BLaER1 treated with 17β-estradiol and CSF1 and Interleukin-3, amounts not matched to agents 10 nM and 100 nM (cell line): ENCODE measurements at regions not wholly inside any gene's neighbourhood (a gene's known extent, or its start where the extent isn't known, plus 50 kb on each side); places are given as distances from the start of the nearest gene placed in this dataset.
"Not testable (repeated sequence)": the region's sequence is repeated elsewhere in the genome, so short reads cannot be mapped to it uniquely, and the experiment has no call there.

Experiments used
- H3K27ac ChIP-seq, 11 experiments: shearing (Covaris generic); formaldehyde crosslinking; 2 replicates each; pipeline ENCODE4 v1.8.1; 2022
- H3K27me3 ChIP-seq, 11 experiments: shearing (Covaris generic); formaldehyde crosslinking; 2 replicates each; pipeline ENCODE4 v1.8.1; 2022
- H3K36me3 ChIP-seq, 11 experiments: shearing (Covaris generic); formaldehyde crosslinking; 2 replicates each; pipeline ENCODE4 v1.8.1; 2022
- H3K4me1 ChIP-seq, 10 experiments: shearing (Covaris generic); formaldehyde crosslinking; 2 replicates each; pipeline ENCODE4 v1.8.1; 2022
- H3K4me2 ChIP-seq, 11 experiments: shearing (Covaris generic); formaldehyde crosslinking; 2 replicates each; pipeline ENCODE4 v1.8.1; 2022
- H3K4me3 ChIP-seq, 10 experiments: shearing (Covaris generic); formaldehyde crosslinking; 2 replicates each; pipeline ENCODE4 v1.8.1; 2022
- H3K9ac ChIP-seq, 11 experiments: shearing (Covaris generic); formaldehyde crosslinking; 2 replicates each; pipeline ENCODE4 v1.8.1; 2022
- H3K9me3 ChIP-seq, 11 experiments: shearing (Covaris generic); formaldehyde crosslinking; replicated peaks in 1 of 11; 2 replicates each; pipeline ENCODE4 v1.8.1; 2022
- H4K20me1 ChIP-seq, 11 experiments: shearing (Covaris generic); formaldehyde crosslinking; 2 replicates each; pipeline ENCODE4 v1.8.1; 2022
- Cebpa-rat ChIP-seq, 11 experiments: shearing (Covaris generic); IDR thresholded peaks; 2 replicates each; pipeline ENCODE4 v1.8.1; 2022

- H3K4me1 ChIP-seq = peaks cover 8 to 19% (median 14%) of the 10 kb centered on the region in 10 experiments
- H3K36me3 ChIP-seq = no peaks in the 10 kb centered on the region
- TF ChIP-seq Cebpa-rat (IDR thresholded peaks at IDR 0.05) = no peak
- H3K27me3 ChIP-seq = no peaks in the 10 kb centered on the region
- no peak overlapping the region for H3K4me2 ChIP-seq
- H3K9me3 ChIP-seq = 0 out of 22 replicates have a peak, but pooled peaks cover 0 to 3% (median 0%) of the 10 kb centered on the region in 11 experiments
- no peak overlapping the region for H3K9ac ChIP-seq
- H3K4me3 ChIP-seq = no peak overlapping the region
- no peak overlapping the region for H3K27ac ChIP-seq
- H4K20me1 ChIP-seq = no peaks in the 10 kb centered on the region
Measured at GRCh38 chr3:35291471-35292236, 347.7 kb upstream of the ARPP21 start.

GRCh38 chr3:35292568-35292967 is 346.8 kb upstream of the ARPP21 start:
- Histone ChIP-seq H3K9ac (no peak overlapping the region), H3K9me3 (0 out of 22 replicates have a peak, but pooled peaks cover 0 to 3% (median 0%) of the 10 kb centered on the region in 11 experiments)

GRCh38 chr3:35295906-35296305 is 343.4 kb upstream of the ARPP21 start:
- H3K27me3 ChIP-seq = no peaks in the 10 kb centered on the region
- H3K36me3 ChIP-seq = no peaks in the 10 kb centered on the region
- H3K4me3 ChIP-seq = no peak overlapping the region
- H3K9me3 ChIP-seq = peaks cover 0 to 6% (median 0%) of the 10 kb centered on the region in 11 experiments; a peak in 2 of 22 replicates
- no peak for TF ChIP-seq Cebpa-rat (IDR thresholded peaks at IDR 0.05)
- H3K9ac ChIP-seq = peak overlapping the region in 4 of 11 experiments; percentile 2 to 48 (median 38); a peak in 3 of 22 replicates
- peaks cover 17 to 34% (median 29%) of the 10 kb centered on the region in 10 experiments for H3K4me1 ChIP-seq
- peak overlapping the region in 10 of 11 experiments; percentile 39 to 65 (median 58); a peak in 17 of 22 replicates for H3K4me2 ChIP-seq
- H4K20me1 ChIP-seq = no peaks in the 10 kb centered on the region
- peak overlapping the region in 7 of 11 experiments; percentile 23 to 78 (median 75); a peak in 13 of 22 replicates for H3K27ac ChIP-seq

More at GRCh38 chr3:35292568-35292967, 346.8 kb upstream of the ARPP21 start:
- H3K27me3 ChIP-seq = no peaks in the 10 kb centered on the region
- no peak overlapping the region for H3K27ac ChIP-seq
- H3K36me3 ChIP-seq = no peaks in the 10 kb centered on the region
- no peaks in the 10 kb centered on the region for H4K20me1 ChIP-seq
- peaks cover 15 to 28% (median 23%) of the 10 kb centered on the region in 10 experiments for H3K4me1 ChIP-seq
- no peak overlapping the region for H3K4me3 ChIP-seq
- TF ChIP-seq Cebpa-rat (IDR thresholded peaks at IDR 0.05) = no peak
- H3K4me2 ChIP-seq = no peak overlapping the region

- Histone ChIP-seq H3K9me3 (peaks cover 0 to 6% (median 0%) of the 10 kb centered on the region in 11 experiments; a peak in 2 of 22 replicates), H3K36me3 (no peaks in the 10 kb centered on the region), H3K4me2 (peak overlapping the region; percentile 4 to 65 (median 57); a peak in 20 of 22 replicates), H3K27me3 (no peaks in the 10 kb centered on the region), H3K27ac (peak overlapping the region in 7 of 11 experiments; percentile 23 to 78 (median 75); a peak in 11 of 22 replicates), H4K20me1 (no peaks in the 10 kb centered on the region), H3K4me3 (no peak overlapping the region), H3K4me1 (peaks cover 17 to 34% (median 29%) of the 10 kb centered on the region in 10 experiments), H3K9ac (peak overlapping the region in 2 of 11 experiments; percentile 32 to 45; a peak in 2 of 22 replicates)
- TF ChIP-seq Cebpa-rat (IDR thresholded peaks at IDR 0.05) = peak in 9 of 11 experiments; percentile 29 to 98 (median 84); a peak in 15 of 22 replicates
Measured at GRCh38 chr3:35296533-35296932, 342.8 kb upstream of the ARPP21 start.

- not testable (repeated sequence) for H3K4me3 ChIP-seq, H3K9me3 ChIP-seq, H4K20me1 ChIP-seq, H3K27me3 ChIP-seq, H3K36me3 ChIP-seq
- Histone ChIP-seq H3K27ac (peak overlapping the region in 7 of 11 experiments; percentile 18 to 78 (median 72); a peak in 12 of 22 replicates), H3K9ac (peak overlapping the region in 4 of 11 experiments; percentile 7 to 52 (median 36); a peak in 4 of 22 replicates), H3K4me1 (peaks cover 17 to 34% (median 29%) of the 10 kb centered on the region in 10 experiments), H3K4me2 (peak overlapping the region; percentile 4 to 65 (median 57); a peak in 17 of 22 replicates)
Measured at GRCh38 chr3:35296944-35297343, 342.4 kb upstream of the ARPP21 start.

- Histone ChIP-seq H3K36me3 (no peaks in the 10 kb centered on the region), H3K4me2 (no peak overlapping the region), H3K4me1 (peaks cover 0 to 8% (median 0%) of the 10 kb centered on the region in 10 experiments; a peak in 7 of 20 replicates), H3K27ac (no peak overlapping the region), H3K4me3 (no peak overlapping the region), H3K9ac (no peak overlapping the region), H3K27me3 (no peaks in the 10 kb centered on the region), H3K9me3 (peaks cover 0 to 2% (median 0%) of the 10 kb centered on the region in 11 experiments; a peak in 1 of 22 replicates), H4K20me1 (no peaks in the 10 kb centered on the region)
- no peak for TF ChIP-seq Cebpa-rat (IDR thresholded peaks at IDR 0.05)
Measured at GRCh38 chr3:35305406-35305805, 333.9 kb upstream of the ARPP21 start.

GRCh38 chr3:35307296-35307695 is 332.0 kb upstream of the ARPP21 start:
- Histone ChIP-seq H3K4me2 (no peak overlapping the region), H4K20me1 (no peaks in the 10 kb centered on the region), H3K4me1 (peaks cover 0 to 9% (median 0%) of the 10 kb centered on the region in 10 experiments; a peak in 7 of 20 replicates), H3K27me3 (no peaks in the 10 kb centered on the region), H3K4me3 (no peak overlapping the region), H3K36me3 (no peaks in the 10 kb centered on the region), H3K27ac (no peak overlapping the region), H3K9me3 (no peaks in the 10 kb centered on the region), H3K9ac (no peak overlapping the region)
- TF ChIP-seq Cebpa-rat (IDR thresholded peaks at IDR 0.05) = no peak

GRCh38 chr3:35316841-35317240 is 322.5 kb upstream of the ARPP21 start:
- Histone ChIP-seq H3K4me3 (0 out of 20 replicates have a peak overlapping the region, but pooled peaks of 2 of the 10 experiments have one; percentile 9 to 14), H3K27ac (peak overlapping the region in 3 of 11 experiments; percentile 49 to 57 (median 49); a peak in 3 of 22 replicates), H3K4me2 (peak overlapping the region; percentile 14 to 79 (median 59); a peak in 19 of 22 replicates), H3K4me1 (peaks cover 15 to 36% (median 23%) of the 10 kb centered on the region in 10 experiments)
- H3K36me3 ChIP-seq, H3K9ac ChIP-seq, H4K20me1 ChIP-seq, H3K27me3 ChIP-seq, H3K9me3 ChIP-seq: not testable (repeated sequence)

GRCh38 chr3:35320646-35321407 is 318.5 kb upstream of the ARPP21 start:
- Histone ChIP-seq H3K4me2 (no peak overlapping the region), H3K9me3 (peaks cover 9 to 32% (median 22%) of the 10 kb centered on the region in 11 experiments), H3K4me1 (peaks cover 6 to 11% (median 10%) of the 10 kb centered on the region in 10 experiments), H3K9ac (no peak overlapping the region), H3K27ac (no peak overlapping the region), H3K36me3 (no peaks in the 10 kb centered on the region), H4K20me1 (no peaks in the 10 kb centered on the region), H3K27me3 (no peaks in the 10 kb centered on the region), H3K4me3 (no peak overlapping the region)
- TF ChIP-seq Cebpa-rat (IDR thresholded peaks at IDR 0.05) = no peak
